ENCODE measurements at regions not wholly inside any gene's neighbourhood (a gene's known extent, or its start where the extent isn't known, plus 50 kb on each side); places are given as distances from the start of the nearest gene placed in this dataset.

- intact Hi-C loops (cut with DNase I) = no loop called here
- Histone ChIP-seq H3K4me3 (no peak overlapping the region), H3K9me3 (no peaks in the 10 kb centered on the region), H3K27ac (no peak overlapping the region), H3K36me3 (no peaks in the 10 kb centered on the region), H3K27me3 (no peaks in the 10 kb centered on the region), H3K4me1 (no peaks in the 10 kb centered on the region)
- no peak for TF ChIP-seq CTCF (IDR thresholded peaks at IDR 0.05)
- DNase-seq (no peak), ATAC-seq (no peak)
These were observed 164.9 kb downstream of the UFM1 start for GRCh38 chr13:38514575-38514974.

- H3K27ac ChIP-seq = no peak overlapping the region
- no peaks in the 10 kb centered on the region for H3K9me3 ChIP-seq
- no peak for TF ChIP-seq CTCF (IDR thresholded peaks at IDR 0.05)
- no peak overlapping the region for H3K4me3 ChIP-seq
- intact Hi-C loops (cut with DNase I) = no loop called here
- H3K27me3 ChIP-seq = no peaks in the 10 kb centered on the region
- no peak for DNase-seq
- no peaks in the 10 kb centered on the region for H3K4me1 ChIP-seq
- H3K36me3 ChIP-seq = no peaks in the 10 kb centered on the region
- ATAC-seq = no peak
These were observed 168.5 kb upstream of the FREM2 start for GRCh38 chr13:38518328-38518727.

- H3K27ac ChIP-seq = no peak overlapping the region
- DNase-seq (no peak), ATAC-seq (no peak)
- no peaks in the 10 kb centered on the region for H3K36me3 ChIP-seq
- no peak overlapping the region for H3K4me3 ChIP-seq
- no peak for TF ChIP-seq CTCF (IDR thresholded peaks at IDR 0.05)
- no peaks in the 10 kb centered on the region for H3K27me3 ChIP-seq
- intact Hi-C loops (cut with DNase I) = no loop called here
- no peaks in the 10 kb centered on the region for H3K9me3 ChIP-seq
- no peaks in the 10 kb centered on the region for H3K4me1 ChIP-seq
These were observed 167.5 kb upstream of the FREM2 start for GRCh38 chr13:38519229-38519911.

- no peak overlapping the region for H3K4me3 ChIP-seq
- no peak for TF ChIP-seq CTCF (IDR thresholded peaks at IDR 0.05)
- H3K27ac ChIP-seq = no peak overlapping the region
- H3K36me3 ChIP-seq = no peaks in the 10 kb centered on the region
- no peaks in the 10 kb centered on the region for H3K27me3 ChIP-seq
- no peak for ATAC-seq
- H3K9me3 ChIP-seq = no peaks in the 10 kb centered on the region
- no peak for DNase-seq
- intact Hi-C loops (cut with DNase I) = no loop called here
- H3K4me1 ChIP-seq = no peaks in the 10 kb centered on the region
These were observed 166.8 kb upstream of the FREM2 start for GRCh38 chr13:38520041-38520440.

- no peak for TF ChIP-seq CTCF (IDR thresholded peaks at IDR 0.05)
- intact Hi-C loops (cut with DNase I) = no loop called here
- ATAC-seq (no peak), DNase-seq (no peak)
- Histone ChIP-seq H3K27me3 (no peaks in the 10 kb centered on the region), H3K4me1 (no peaks in the 10 kb centered on the region), H3K9me3 (no peaks in the 10 kb centered on the region), H3K4me3 (no peak overlapping the region), H3K27ac (no peak overlapping the region), H3K36me3 (no peaks in the 10 kb centered on the region)
These were observed 159.7 kb upstream of the FREM2 start for GRCh38 chr13:38527140-38527539.

Measured in left lung (tissue), 4 donors.